GM10266 (cell line): ENCODE measurements at regions not wholly inside any gene's neighbourhood (a gene's known extent, or its start where the extent isn't known, plus 50 kb on each side); places are given as distances from the start of the nearest gene placed in this dataset.

ENCODE experiments used
- DNase-seq: peaks from one replicate; pipeline ENCODE4 v3.0.0; 2012; ENCODE audit errors: extremely low spot score
- CTCF ChIP-seq: IDR thresholded peaks from 2 replicates; pipeline ENCODE4 v1.5.1; 2012; ENCODE audit warnings: mild to moderate bottlenecking, low read depth; ENCODE audit not compliant: control insufficient read depth, insufficient read depth; ENCODE audit errors: missing control alignments

- DNase-seq = no peak
- TF ChIP-seq CTCF = no peak
Measured at GRCh38 chr5:86030753-86031152, 587.0 kb upstream of the COX7C start.

GRCh38 chr5:86038566-86038965 is 579.2 kb upstream of the COX7C start:
- no peak for DNase-seq
- TF ChIP-seq CTCF = no peak

GRCh38 chr5:86039351-86039750 is 578.4 kb upstream of the COX7C start:
- no peak for DNase-seq
- TF ChIP-seq CTCF = no peak

- no peak for DNase-seq
- TF ChIP-seq CTCF = no peak
Measured at GRCh38 chr5:86070719-86071118, 547.0 kb upstream of the COX7C start.

GRCh38 chr5:86074297-86074696 is 543.4 kb upstream of the COX7C start:
- no peak for TF ChIP-seq CTCF
- DNase-seq = no peak

- no peak for DNase-seq
- no peak for TF ChIP-seq CTCF
Measured at GRCh38 chr5:86075139-86075538, 542.6 kb upstream of the COX7C start.

- TF ChIP-seq CTCF = no peak
- no peak for DNase-seq
Measured at GRCh38 chr5:86095092-86095491, 522.6 kb upstream of the COX7C start.

GRCh38 chr5:86101966-86102365 is 515.8 kb upstream of the COX7C start:
- no peak for DNase-seq
- TF ChIP-seq CTCF = no peak
